Amygdala (tissue), 56 donors: ENCODE measurements at regions not wholly inside any gene's neighbourhood (a gene's known extent, or its start where the extent isn't known, plus 50 kb on each side); places are given as distances from the start of the nearest gene placed in this dataset.

ENCODE experiments used
- DNase-seq, 56 donors: peaks; one replicate each; lab custom pipeline; 2025; lab: John Stamatoyannopoulos, UW

DNA sequence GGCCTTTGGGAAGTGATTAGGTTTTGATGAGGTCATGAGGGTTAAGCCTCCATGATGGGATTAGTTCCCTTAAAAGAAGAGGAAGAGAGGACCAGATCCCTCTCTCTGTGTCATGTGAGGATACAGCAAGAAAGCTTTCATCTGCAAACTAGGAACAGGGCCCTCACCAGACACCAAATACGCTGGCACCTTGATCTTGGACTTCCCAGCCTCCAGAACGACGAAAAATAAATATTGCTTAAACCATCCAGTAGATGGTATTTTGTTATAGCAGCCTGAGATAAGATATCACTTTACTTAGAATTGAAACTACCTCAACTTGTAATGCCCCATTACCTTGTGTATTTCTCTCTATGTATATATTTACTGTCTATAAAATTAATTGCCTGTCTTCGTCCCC lies 65.4 kb upstream of the NNAT start:
- no peak for DNase-seq

DNA sequence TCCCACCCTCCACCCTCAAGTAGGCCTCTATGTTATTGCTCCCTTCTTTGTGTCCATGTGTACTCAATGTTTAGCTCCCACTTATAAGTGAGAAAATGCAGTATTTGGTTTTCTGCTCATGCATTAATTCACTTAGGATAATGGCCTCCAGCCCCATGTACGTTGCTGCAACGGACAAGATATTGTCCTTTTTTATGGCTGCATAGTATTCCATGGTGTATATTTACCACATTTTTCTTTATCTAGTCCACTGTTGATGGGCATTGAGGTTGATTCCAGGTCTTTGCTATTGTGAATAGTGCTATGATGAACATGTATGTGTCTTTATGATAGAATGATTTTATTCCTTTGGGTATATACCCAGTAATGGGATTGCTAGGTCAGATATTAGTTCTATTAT lies 64.1 kb upstream of the NNAT start:
- DNase-seq: no peak

DNA sequence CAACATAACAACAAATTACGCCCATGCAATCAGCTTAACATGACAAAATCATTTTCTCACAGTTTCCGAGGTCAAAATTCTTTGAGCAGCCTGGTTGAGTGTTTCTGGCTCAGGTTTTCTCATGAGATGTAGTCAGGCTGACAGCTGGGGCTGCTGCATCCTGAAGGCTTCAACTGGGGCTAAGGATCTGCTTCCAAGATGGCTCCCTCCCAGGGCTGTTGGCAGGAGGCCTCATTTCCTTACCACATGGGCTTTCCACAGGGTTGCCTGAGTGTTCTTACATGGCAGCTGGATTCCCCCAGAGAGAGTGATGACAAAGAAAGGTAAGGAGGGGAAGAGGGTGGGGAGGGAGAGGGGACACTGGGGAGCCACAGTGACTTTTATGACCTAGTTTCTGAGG lies 63.1 kb upstream of the NNAT start:
- DNase-seq: peak in 3 of 56 donors; percentile 11 to 59 (median 22)

DNA sequence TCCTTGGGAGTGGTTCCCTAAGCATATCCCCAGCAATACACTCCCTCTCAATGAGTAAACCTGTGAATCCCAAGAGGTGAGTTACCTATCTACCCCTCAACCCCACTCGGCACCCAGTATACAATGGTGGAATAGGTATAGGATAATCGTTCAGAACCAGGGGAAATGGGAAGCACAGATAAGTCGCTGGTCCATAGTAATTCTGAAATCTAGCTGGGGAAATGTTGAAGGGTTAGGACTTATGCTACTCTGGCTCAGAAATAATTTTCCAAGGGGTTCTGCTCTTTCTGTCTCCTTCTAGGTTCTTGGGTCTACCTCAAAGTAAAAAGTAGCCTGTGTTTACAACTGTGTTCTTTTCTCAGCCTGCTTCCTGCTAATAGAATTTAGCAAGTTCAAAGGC lies 62.3 kb upstream of the NNAT start:
- DNase-seq: no peak

DNA sequence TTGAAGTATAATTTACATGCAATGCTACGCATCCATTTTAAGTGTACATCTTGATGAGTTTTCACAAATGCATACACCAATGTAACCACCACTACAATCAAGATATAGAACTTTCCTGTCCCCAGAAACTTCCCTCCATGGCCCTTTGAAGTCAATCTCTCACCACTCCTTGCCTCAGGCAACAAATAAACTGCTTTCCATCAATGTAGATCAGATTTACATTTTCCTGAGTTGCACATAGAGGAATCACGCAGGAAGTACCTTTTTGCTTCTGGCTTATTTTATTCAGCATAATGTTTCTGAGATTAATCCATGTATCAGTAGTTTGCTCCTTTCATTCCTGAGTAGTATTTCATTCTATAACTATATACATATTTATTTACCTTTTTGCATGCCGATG lies 59.6 kb upstream of the NNAT start:
- DNase-seq: no peak

DNA sequence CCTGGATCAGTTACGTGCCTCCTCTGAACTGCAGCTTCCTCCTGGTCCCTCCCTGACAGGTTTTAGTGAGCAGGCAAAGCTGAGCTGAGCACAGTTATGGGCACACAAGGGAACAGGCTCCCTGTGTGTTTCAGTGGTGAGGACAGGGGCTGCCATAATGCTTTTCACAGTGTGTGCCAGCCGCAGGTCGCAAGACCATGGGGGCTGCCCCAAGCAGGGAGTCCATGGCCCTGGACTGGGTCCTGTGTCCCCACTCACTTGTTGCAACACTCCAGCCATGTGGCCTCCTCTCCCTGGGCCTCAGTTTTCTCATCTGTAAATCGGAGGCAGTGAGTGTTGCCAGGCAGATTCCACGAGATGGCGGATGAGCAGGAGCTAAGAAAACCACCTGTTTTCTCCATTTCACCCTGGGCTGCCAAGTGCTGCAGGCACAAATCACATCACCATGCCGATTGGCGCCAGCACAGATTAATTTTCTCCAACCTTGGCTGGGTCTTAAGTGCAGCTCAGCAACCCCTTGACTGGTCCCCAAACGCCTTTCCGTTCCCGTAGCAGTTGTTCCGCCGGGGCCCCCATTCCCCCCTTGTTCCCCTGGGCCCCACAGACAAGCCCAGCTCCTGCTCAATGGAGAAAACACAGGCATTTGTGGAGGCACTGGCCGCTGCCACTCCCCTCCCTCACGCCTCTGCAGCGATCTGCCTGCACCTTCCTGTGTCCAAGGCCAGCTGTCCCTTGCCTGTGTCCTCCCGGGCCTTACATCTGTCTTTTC lies 57.1 kb upstream of the NNAT start:
- no peak for DNase-seq

DNA sequence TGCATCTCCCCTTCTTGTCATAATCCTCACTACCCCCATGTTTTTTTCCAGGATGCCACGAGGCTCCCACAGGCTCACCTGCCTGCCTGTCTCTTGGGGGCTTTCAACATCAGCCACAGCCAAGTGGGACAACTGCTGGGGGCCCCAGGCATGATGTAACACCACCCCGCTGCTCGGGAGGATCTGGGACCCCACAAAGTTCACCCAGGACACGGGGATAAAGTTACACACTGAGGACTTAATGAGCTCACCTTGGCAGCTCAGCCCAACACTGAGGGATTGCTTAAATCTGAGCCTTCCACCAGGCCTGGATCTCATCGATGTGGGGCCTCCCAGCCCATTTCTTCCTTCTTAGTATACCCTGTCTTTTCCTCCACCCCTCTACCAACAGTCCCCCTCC lies 56.4 kb upstream of the NNAT start:
- no peak for DNase-seq
